HG02763 (cell line): ENCODE measurements at regions not wholly inside any gene's neighbourhood (a gene's known extent, or its start where the extent isn't known, plus 50 kb on each side); places are given as distances from the start of the nearest gene placed in this dataset.
"Not testable (repeated sequence)": the region's sequence is repeated elsewhere in the genome, so short reads cannot be mapped to it uniquely, and the experiment has no call there.

Source experiments
- ATAC-seq: cut with Tn5 transposase; IDR thresholded peaks from one replicate; pipeline ENCODE4 v1.9.1; 2021; ENCODE audit warnings: mild to moderate bottlenecking, moderate library complexity; ENCODE audit not compliant: unreplicated experiment

DNA sequence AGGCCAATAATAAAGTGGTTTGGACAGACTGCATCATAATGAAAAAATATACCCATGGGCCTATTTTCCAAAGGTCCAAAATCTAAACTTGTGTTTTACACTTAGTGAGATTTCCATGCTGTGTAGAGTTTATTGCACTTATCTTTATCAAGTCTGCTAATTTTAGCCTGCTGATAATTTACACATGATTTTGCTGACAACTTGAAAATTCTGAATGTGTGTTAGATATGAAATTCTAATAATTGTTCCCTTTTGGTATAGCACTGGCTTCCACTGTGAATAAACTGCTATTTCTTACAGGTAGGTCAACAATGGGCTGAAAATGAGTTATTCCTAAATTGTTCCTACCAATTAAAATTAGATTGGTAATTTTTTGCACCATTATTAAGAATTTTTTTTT, 589.1 kb upstream of the ANO3 start:
- ATAC-seq = no peak

DNA sequence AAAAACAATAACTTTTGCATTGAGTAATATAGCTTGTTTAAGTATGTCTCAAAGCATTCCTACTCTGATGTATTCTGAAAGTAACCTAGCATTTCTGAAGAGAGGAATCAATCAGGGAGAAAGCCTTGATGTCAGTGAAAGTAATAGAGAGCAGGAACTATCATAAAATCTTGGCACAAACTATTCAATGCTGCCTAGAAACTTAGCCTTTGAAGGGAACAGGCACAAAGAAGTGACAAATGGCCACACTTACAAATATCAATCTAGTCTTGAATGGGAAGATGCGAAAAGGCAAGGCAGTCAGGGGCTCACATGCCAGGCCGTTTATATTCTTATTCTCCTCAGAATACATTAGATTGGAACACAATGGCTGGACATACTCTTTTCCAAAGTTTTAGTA, 576.5 kb upstream of the ANO3 start:
- ATAC-seq = no peak

DNA sequence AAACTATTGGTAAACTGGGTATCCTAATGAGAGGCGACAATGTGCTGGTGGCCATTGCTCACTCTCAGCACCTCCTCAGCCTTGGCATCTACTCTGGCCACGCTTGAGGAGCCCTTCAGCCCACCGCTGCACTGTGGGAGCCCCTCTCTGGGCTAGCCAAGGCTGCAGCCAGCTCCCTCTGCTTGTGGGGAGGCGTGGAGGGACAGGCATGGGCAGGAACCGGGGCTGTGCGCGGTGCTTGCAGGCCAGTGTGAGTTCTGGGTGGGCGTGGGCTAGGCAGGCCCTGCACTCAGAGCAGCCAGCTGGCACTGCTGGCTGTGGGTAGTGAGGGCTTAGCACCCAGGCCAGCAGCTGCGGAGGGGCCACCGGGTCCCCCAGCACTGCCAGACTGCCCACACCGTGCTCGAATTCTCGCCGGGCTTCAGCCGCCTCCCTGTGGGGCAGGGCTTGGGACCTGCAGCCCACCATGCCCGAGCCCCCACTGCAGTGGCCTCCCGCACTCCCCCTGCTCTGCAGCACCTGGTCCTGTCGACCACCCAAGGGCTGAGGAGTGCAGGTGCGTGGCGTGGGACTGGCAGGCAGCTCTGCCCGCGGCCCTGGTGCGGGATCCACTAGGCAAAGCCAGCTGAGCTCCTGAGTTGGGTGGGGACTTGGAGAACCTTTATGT, 575.9 kb upstream of the ANO3 start:
- no peak for ATAC-seq

DNA sequence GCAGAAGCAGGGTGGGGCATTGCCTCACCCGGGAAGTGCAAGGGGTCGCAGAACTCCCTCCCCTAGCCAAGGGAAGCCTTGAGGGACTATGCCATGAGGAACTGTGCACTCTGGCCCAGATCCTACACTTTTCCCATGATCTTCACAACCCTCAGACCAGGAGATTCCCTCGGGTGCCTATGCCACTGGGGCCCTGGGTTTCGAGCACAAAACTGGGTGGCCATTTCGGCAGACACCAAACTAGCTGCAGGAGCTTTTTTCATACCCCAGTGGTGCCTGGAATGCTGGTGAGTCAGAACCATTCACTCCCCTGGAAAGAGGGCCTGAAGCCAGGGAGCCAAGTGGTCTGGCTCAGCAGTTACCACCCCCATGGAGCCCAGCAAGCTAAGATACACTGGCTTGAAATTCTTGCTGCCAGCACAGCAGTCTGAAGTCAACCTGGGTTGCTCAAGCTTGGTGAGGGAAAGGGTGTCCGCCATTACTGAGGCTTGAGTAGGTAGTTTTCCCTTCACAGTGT, 573.7 kb upstream of the ANO3 start:
- no peak for ATAC-seq

DNA sequence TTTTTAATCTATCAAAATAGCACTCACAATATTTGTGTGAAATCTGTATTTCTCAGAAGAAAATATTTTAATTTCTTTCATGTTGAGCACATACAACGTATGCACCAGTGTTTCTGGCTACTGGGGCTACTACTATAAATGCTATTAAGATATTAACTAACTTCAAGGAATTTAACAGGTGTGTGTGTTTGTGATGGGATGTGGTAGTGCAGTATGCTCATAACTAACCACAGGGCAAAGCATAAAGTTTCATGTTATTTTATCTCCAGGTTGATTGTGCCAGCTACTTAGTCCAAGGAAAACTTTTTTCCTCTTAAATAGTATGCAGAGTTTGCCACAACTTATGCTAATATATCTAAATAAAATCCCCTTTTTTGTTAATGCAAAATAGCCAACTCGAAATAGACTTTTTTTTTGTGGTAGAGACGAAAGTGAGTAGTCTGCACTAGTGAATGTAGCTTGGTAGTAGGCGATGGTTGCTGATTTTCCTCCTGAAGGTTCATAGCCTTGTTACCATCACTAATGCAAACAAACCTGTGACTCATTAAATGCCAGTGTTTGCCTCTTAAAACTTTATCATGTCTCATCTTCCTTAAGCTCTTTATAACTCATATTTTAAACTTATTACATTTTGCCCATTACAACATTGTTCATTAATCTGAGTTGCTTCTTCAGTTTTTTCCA, 565.5 kb upstream of the ANO3 start:
- ATAC-seq = no peak

DNA sequence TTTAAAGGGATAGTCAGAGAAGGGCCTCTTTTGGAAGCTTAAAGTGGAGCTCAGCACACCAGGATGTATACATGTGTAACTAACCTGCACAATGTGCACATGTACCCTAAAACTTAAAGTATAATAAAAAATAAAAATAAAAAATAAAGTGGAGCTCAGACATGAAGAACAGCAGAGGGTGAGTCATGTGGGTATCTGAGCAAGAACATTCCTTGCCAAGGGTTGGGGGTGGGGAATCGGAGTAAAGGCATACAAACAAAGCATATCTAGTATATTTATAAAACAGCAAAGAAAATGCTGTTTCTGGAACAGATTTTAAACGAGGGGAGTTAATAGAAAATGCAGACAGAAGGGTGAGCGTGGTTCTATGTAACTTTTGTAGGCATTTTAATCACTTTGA, 562.6 kb upstream of the ANO3 start:
- no peak for ATAC-seq

DNA sequence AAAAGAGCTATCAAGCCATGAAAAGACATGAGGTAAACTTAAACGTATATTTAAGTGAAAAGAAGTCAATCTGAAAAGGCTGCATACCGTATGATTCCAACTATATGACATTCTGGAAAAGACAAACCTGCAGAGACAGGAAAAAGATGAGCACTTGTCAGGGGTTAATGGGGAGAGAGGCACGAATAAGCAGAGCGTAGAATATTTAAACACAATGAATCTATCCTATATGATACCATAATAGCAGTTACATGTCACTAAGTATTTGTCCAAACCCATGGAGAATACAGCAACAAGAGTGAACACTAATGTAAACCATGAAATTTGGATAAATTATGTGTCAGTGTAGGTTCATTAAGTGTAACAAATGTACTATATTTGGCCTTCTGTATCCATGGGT, 560.3 kb upstream of the ANO3 start:
- no peak for ATAC-seq

DNA sequence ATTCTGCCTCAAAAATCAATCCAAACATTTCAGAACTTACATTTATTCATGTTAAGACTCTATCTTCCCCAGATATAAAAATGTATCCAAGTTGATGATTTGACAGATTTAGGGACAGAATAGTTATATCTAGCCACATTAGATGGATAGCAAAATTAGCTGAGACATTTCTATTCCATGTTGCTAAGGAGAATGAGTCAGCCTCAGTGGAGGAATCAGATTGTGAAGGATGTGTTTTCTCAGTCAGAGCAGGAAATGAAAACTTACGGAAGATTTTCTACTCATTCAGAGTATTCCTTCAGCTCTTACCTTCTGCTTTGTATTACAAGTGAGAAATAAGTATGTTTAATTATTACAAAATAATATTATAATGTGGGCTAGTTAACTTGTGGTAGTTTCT, 556.3 kb upstream of the ANO3 start:
- no peak for ATAC-seq

DNA sequence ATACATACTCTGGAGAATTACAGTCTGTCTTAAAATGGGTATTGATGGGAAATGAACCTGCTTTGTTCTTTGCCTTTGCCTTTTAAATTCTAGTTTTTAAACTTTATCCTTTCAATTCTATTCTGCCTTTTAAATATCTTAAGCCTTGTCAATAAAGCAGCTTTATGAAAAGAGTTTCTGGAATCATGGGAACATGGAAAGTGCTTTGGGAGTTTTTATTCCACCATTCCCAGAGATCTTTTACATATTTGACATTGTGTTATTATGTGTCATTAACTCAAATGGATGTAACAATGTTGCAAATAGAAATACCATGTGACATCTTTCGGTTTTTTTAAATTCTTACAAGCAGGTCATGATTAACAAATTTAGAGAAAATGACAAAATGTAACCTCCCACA, 555.7 kb upstream of the ANO3 start:
- no peak for ATAC-seq

DNA sequence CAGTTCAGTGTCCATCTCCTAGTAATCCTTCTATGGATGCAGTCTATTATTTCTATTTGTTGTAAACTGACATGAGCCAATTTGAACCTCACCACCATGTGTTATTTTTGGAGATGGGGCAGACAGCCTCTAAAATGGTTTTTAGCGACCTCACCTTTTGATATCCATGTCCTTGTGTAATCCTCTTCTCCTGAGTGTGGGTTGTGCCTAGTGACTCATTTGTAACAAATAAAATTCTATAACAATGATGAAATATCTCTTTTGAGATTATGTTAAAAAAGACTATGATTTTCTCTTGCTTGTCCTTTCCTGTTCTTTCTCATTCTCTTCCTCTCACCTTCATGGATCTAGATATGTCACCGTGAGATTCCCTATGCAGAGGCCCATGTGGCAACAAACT, 554.6 kb upstream of the ANO3 start:
- no peak for ATAC-seq

DNA sequence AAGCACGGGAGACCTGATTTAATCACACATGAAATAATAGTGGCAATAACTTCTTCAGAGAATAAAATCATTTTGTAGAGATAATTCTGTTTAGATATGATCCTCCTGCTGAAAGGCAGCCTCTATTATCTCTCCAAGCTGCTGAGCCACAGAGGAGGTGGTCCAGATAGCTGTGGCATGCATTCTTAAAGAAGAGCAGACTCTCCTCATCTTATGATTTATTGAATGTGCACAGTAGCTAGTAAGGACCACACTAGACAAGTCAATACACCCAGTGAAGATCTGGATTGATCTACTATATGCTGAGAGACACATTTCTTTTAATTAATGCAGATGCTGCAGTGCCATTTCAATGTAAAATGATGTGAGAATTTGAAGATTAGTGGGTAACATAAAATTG, 552.9 kb upstream of the ANO3 start:
- no peak for ATAC-seq

DNA sequence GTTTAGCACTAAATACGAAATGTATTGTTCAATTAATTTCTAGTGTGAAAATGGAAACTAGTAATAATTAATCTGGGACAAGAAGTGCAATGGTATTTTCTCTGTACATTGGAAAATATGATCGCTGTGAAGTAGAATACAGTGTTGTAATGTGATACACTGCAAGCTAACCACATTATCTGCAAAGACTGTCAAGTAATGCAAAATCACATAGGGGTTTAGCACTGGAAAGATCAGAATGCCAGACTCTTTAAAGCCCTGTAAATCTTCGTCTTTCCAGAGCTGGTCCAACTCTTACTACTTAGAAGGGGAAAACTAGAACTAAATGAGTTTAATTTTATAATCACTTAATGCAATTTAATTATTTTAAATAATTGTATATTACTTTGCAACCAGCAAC, 544.5 kb upstream of the ANO3 start:
- no peak for ATAC-seq

DNA sequence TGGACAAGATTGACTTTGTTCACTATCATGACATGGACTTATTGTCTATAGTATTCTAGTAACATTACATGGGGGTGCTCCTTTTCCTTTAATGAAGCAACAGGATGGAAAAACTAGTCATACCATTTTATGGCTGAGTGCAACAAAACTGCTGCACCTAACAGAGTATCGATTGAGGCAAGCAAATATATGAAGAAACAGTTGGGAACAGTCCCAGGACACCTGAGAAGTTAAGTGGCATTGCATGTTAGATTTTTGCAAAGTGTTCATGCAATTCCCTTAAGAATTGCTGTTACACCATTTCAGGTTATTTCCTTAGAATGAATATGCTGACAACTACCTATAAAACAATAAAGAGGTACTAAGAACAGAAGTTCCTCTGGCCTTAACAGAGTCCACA, 541.5 kb upstream of the ANO3 start:
- ATAC-seq = no peak

DNA sequence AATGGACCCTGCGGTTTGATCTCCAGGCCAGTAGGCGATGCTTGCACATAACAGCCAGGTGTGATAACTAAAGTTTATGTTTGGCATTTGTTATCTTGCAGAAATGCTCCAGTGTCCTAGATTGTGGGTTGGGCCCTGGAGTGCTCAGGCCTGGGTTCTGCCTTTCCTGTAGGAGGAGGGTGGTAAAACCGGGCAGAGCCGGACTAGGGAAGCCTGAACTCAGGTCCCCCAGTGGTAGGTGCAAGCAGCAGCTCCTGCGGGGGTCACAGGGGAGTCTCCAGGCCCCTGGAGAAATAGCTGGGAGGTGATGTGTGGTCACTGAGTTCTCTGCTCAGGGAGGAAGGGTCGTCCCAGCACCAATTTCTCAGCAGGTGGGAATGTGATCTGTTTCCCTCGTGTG, 538.3 kb upstream of the ANO3 start:
- ATAC-seq = no peak

DNA sequence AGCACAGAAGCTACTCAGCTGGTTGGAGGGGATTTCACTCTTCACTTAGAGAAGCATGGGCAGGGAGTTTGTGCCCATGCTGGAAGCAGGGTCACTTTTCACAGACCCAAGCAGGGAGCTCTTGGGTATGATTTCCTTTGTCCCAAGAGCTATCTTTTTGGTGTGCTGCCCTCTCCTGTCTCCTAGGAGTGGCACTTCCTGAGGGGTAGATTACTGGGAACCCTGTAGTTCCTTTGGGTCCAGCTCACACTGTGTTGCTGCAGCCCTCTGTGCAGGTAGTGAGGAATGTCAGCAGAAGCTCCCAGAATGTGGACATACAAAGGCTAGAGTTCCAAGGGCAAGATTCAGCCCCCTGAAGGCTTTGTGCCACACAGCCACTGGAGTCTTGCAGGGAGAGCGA, 537.1 kb upstream of the ANO3 start:
- no peak for ATAC-seq

DNA sequence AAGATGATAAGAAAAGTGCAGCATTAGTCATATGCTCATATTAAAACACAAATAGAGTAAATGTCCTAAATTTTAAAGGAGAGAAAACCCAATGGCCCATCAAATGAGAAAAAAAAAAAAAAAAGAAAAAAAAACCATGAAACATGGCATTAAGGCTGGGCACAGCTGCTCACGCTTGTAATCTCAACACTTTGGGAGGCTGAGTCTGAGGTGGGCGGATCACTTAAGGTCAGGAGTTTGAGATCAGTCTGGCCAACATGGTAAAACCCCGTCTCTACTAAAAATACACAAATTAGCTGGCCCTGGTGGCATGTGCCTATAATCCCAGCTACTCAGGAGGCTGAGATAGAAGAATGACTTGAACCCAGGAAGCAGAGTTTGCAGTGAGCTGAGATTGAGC, 515.5 kb upstream of the ANO3 start:
- no peak for ATAC-seq

DNA sequence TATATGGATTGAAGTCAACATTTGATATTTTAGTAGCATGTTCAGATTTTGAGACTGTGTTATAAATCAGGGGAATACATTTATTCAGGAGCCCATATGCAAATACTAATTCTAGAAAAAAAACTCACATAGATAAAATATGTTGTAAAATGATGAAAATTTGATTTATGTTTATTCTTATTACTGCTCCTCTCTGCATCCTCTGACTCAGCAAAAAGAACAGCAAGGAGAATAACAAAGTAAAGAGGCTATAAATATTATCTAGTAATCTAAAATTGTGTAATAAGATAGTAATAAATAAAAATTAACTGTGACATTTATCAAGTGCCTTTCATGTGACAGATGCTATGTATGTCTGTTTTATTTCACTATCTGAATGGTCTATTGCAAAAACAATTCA, 507.2 kb upstream of the ANO3 start:
- no peak for ATAC-seq

DNA sequence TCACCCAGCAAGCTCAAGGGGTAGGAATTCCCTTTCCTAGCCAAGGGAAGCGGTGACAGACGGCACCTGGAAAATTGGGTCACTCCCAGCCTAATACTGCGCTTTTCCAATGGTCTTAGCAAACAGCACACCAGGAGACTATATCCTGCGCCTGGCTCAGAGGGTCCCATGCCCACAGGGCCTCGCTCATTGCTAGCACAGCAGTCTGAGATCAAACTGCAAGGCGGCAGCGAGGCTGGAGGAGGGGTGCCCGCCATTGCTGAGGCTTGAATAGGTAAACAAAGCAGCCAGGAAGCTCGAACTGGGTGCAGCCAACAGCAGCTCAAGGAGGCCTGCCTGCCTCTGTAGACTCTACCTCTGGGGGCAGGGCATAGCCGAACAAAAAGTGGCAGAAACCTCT, 500.4 kb upstream of the ANO3 start:
- ATAC-seq = not testable (repeated sequence)

DNA sequence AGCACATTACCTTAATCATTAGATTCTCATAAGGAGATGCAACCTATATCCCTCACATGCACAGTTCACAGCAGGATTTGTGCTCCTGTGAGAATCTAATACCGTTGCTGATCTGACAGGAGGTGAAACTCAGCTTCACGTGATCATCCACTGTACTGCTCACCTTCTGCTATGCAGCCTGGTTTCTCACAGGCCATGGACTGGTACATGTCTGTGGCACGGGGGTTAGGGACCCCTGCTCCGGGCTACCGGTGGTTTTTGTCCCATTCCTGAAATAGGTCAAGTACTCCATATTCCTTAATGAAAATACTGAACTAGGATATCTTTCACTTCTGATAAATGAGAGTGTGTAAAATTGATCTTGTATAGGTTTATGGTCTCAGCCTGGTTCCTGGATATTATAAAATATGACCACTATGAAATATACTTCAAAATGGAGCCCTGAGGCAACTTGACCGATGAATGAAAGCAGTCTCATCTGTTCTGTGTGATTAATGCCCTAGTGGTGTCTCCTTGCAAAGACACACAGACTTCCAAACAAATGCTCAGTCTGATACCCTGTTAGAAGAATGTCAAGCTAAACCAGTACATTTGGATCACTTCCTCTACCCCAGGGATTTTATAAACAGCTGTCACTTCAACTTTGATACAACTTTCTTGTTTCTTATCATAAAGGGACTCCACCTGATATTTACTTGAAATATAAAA, 492.9 kb upstream of the ANO3 start:
- ATAC-seq = no peak

DNA sequence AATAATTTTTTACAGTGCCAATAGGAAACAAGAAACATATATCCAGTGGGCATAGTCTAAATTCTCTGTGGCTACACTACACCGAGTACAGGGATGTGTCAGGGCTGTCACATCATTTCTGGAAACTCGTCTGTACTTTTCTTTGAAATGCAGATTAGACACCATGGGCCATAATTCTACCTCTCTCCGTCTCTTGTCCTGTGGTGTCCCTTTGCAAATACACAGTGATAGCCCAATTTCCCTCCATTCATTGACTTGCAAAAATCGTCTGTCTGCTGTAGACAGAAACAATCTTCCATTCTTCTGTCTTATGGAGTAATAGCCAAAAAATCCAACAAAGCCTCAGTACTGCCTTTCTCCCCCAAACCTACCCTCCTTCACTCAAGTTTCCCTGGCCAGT, 487.1 kb upstream of the ANO3 start:
- ATAC-seq = no peak

DNA sequence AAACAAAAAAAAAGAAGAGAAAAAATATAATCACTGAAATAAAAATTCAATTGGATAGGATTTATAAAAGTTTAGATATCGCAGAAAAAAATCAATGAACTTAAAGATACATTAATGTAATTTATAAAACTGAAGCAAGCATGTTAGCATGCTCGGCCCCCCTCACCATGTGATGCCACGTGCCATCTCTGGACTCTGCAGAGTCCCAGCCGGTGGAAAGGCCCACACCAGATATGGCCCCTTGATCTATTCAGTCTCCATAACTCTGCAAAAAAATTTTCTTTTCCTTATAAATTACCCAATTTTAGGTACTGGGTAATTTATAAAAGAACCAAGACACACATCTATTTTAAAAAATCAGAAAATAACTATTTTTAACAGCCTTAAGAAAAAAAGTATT, 476.0 kb upstream of the ANO3 start:
- no peak for ATAC-seq

DNA sequence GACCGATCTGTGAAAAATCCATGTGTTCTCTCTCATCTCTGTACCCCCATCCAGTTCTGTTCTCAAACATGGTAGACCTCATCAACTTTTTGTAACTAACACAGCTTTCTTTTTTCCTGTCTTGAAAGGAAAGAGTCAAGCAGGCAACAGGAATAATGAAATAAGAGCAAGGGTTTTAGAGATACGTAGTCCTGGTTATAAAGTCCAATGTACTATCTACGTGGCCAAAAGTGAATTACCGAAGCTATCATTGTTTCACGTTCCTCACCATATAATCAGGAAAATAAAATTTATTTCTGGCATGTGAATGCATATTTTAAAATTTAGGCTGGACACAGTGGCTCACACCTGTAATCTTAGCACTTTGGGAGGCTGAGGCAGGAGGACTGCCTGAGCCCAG, 472.2 kb upstream of the ANO3 start:
- ATAC-seq = no peak
